ENCODE measurements at regions not wholly inside any gene's neighbourhood (a gene's known extent, or its start where the extent isn't known, plus 50 kb on each side); places are given as distances from the start of the nearest gene placed in this dataset.

GRCh38 chr4:77220828-77221613, 64.0 kb downstream of the CCNG2 start:
- Histone ChIP-seq H3K4me3 (no peak overlapping the region), H3K9me3 (no peaks in the 10 kb centered on the region), H3K27ac (no peak overlapping the region), H3K4me1 (no peaks in the 10 kb centered on the region), H3K4me2 (no peak overlapping the region)
- no peak for DNase-seq (ENCODE audit: low read depth in 1 of 2, low spot score in 1 of 2)
- ChIA-PET POLR2A (no interaction called here), CTCF (no interaction called here)
- FAIRE-seq, result no peak
- TF ChIP-seq PBX3 (IDR thresholded peaks at IDR 0.05) (no peak), ESRRA (IDR thresholded peaks at IDR 0.05; ENCODE audit: borderline replicate concordance, low read length) (no peak), GATA3 (IDR thresholded peaks at IDR 0.05; ENCODE audit: borderline replicate concordance) (no peak), FOSB (CRISPR knock-in tag; IDR thresholded peaks at IDR 0.05) (no peak), CEBPB (IDR thresholded peaks at IDR 0.05) (no peak), MAX (IDR thresholded peaks at IDR 0.05) (no peak), NR3C1 (IDR thresholded peaks at IDR 0.05) (no peak)
- no peak for ATAC-seq
- 28% methylated on average over 7 of the region's 7 CpGs for WGBS (ENCODE audit: missing lambda C conversion rate)

GRCh38 chr4:77225022-77225421, 68.0 kb downstream of the CCNG2 start:
- CTCF ChIA-PET, result interaction anchor here (1.0 to 1.3 kb wide), 2 partner anchors 84 to 720 kb away, joined by 3 read pairs; no protein-coding TSS in a partner anchor

More at GRCh38 chr4:77225022-77225421, 68.0 kb downstream of the CCNG2 start:
- Histone ChIP-seq H3K9me3 (no peaks in the 10 kb centered on the region), H3K4me2 (no peak overlapping the region), H3K27ac (no peak overlapping the region), H3K4me1 (no peaks in the 10 kb centered on the region), H3K4me3 (no peak overlapping the region)
- WGBS (ENCODE audit: missing lambda C conversion rate), result 4% methylated on average over 2 of the region's 2 CpGs
- POLR2A ChIA-PET, result no interaction called here
- TF ChIP-seq HDAC2 (IDR thresholded peaks at IDR 0.05) (no peak), POLR2A (IDR thresholded peaks at IDR 0.05; ENCODE audit: low read length) (no peak), CBX8 (IDR thresholded peaks at IDR 0.05) (no peak), ATOH8 (CRISPR knock-in tag; IDR thresholded peaks at IDR 0.05; ENCODE audit: low read depth) (no peak), HES2 (IDR thresholded peaks at IDR 0.05) (no peak), RAD21 (conservative IDR thresholded peaks at IDR 0.05 in 1 of 2, IDR thresholded peaks at IDR 0.05 in 1 of 2) (no peak), REST (IDR thresholded peaks at IDR 0.05) (no peak), ESRRA (IDR thresholded peaks at IDR 0.05; ENCODE audit: borderline replicate concordance, low read length) (no peak), USF2 (IDR thresholded peaks at IDR 0.05) (no peak), SREBF2 (IDR thresholded peaks at IDR 0.05) (no peak), MAX (IDR thresholded peaks at IDR 0.05) (no peak), KDM5A (IDR thresholded peaks at IDR 0.05) (no peak), ZNF302 (CRISPR knock-in tag; IDR thresholded peaks at IDR 0.05) (no peak), ZC3H11A (IDR thresholded peaks at IDR 0.05) (no peak), HOXB5 (CRISPR knock-in tag; IDR thresholded peaks at IDR 0.05) (no peak), HEYL (CRISPR knock-in tag; IDR thresholded peaks at IDR 0.05) (no peak), MAFK (IDR thresholded peaks at IDR 0.05; ENCODE audit: partially characterized antibody) (no peak), SMC3 (IDR thresholded peaks at IDR 0.05) (no peak), FOSL2 (IDR thresholded peaks at IDR 0.05) (no peak), FOSL2 (CRISPR knock-in tag; IDR thresholded peaks at IDR 0.05) (no peak)
- FAIRE-seq, result no peak
- ATAC-seq, result no peak
- no peak for DNase-seq (ENCODE audit: low read depth in 1 of 2, low spot score in 1 of 2)
